K562 (cell line): ENCODE measurements at regions not wholly inside any gene's neighbourhood (a gene's known extent, or its start where the extent isn't known, plus 50 kb on each side); places are given as distances from the start of the nearest gene placed in this dataset.
A peak's percentile ranks its signal among the peaks of the same experiment; 100 is the strongest.

ENCODE experiments used
- ATAC-seq: fragments of 200-7000 bp; cut with Tn5 transposase; 3 replicates; pipeline ENCODE4 v1.9.1; 2020; ENCODE audit warnings: moderate library complexity
- BruUV-seq: library from RNA; stranded (reverse); fragments of 400-500 nt; replicated peaks from 2 replicates; lab custom pipeline; 2021; lab: Mats Ljungman, UMichigan
- CTCF ChIA-PET: fragments of 300-600 bp; formaldehyde crosslinking; extraction: SDS; loops from one replicate; lab custom pipeline; 2021; ENCODE audit warnings: low intra/inter-chr PET ratio; lab: Yijun Ruan, JAX
- POLR2A ChIA-PET: fragments of 300-600, 350-650 bp; sonication (Branson Sonifier 250); formaldehyde crosslinking; extraction: SDS; loops from one replicate; lab custom pipeline; 2021; ENCODE audit warnings: antibody characterized with exemption, inconsistent platforms; lab: Yijun Ruan, JAX
- DNase-seq, 4 experiments: peaks; one replicate each; pipeline versions ENCODE4 v3.0.0 to v3.0.0-alpha.2; 2011 to 2018; ENCODE audit warnings: low spot score in 3 of 4, mixed read lengths in 3 of 4; ENCODE audit errors: extremely low read depth in 1 of 4
- FAIRE-seq: peaks from 2 replicates; lab custom pipeline; 2011; peaks lifted over from hg19 to GRCh38; lab: Jason Lieb, UNC
- H2AFZ ChIP-seq: 2 replicates; pipeline ENCODE4 v1.6.0; 2011; ENCODE audit warnings: low read depth, low read length, control low read depth, inconsistent platforms
- H3K27ac ChIP-seq: fragments of 200-600 bp; 3 replicates; pipeline ENCODE4 v1.8.0; 2011; ENCODE audit warnings: low read depth, mild to moderate bottlenecking, control low read depth, inconsistent platforms, low read length, moderate library complexity, mixed read lengths; ENCODE audit errors: extremely low read depth
- H3K27me3 ChIP-seq, 2 experiments: fragments of 300-600 bp in 1 of 2; 2 replicates in 1 of 2; 3 replicates in 1 of 2; pipeline versions ENCODE4 v1.6.0 to v1.8.0; 2011; ENCODE audit warnings: inconsistent platforms in 2 of 2, low read length in 2 of 2, mild to moderate bottlenecking in 1 of 2, mixed read lengths in 1 of 2, moderate library complexity in 1 of 2; ENCODE audit not compliant: control insufficient read depth in 2 of 2, insufficient read depth in 2 of 2
- H3K36me3 ChIP-seq: fragments of 300-600 bp; 3 replicates; pipeline ENCODE4 v1.8.0; 2011; ENCODE audit warnings: mild to moderate bottlenecking, low read length, inconsistent platforms; ENCODE audit not compliant: control insufficient read depth, insufficient read depth
- H3K4me1 ChIP-seq, 2 experiments: fragments of 200-600 bp in 1 of 2; replicated peaks in 1 of 2; 2 replicates in 1 of 2; 3 replicates in 1 of 2; pipeline versions ENCODE4 v1.5.1 to v1.8.0; 2011; ENCODE audit warnings: inconsistent platforms in 2 of 2, low read length in 2 of 2, mild to moderate bottlenecking in 1 of 2, mixed read lengths in 1 of 2, moderate library complexity in 1 of 2; ENCODE audit not compliant: control insufficient read depth in 2 of 2, insufficient read depth in 2 of 2
- H3K4me2 ChIP-seq: 2 replicates; pipeline ENCODE4 v1.6.1; 2011; ENCODE audit warnings: low read length, control low read depth, inconsistent platforms, mixed read lengths; ENCODE audit not compliant: insufficient read depth
- H3K4me3 ChIP-seq: fragments of 200-600 bp; sonication (generic), shearing (Covaris generic); 2 replicates; pipeline ENCODE4 v1.5.1; 2016; ENCODE audit warnings: control low read depth, inconsistent platforms
- H3K79me2 ChIP-seq: fragments of 200-600 bp; 3 replicates; pipeline ENCODE4 v1.8.0; 2011; ENCODE audit warnings: low read length, inconsistent platforms; ENCODE audit not compliant: control insufficient read depth, insufficient read depth
- H3K9ac ChIP-seq, 2 experiments: 2 replicates each; pipeline versions ENCODE4 v1.6.0 to v1.6.1; 2011; ENCODE audit warnings: low read depth in 2 of 2, low read length in 2 of 2, control low read depth in 1 of 2, inconsistent platforms in 1 of 2, mild to moderate bottlenecking in 1 of 2, mixed read lengths in 1 of 2; ENCODE audit not compliant: insufficient read depth in 1 of 2
- H3K9me1 ChIP-seq: one replicate; pipeline ENCODE4 v1.6.0; 2011; ENCODE audit warnings: inconsistent platforms, mild to moderate bottlenecking, low read length, moderate library complexity; ENCODE audit not compliant: control insufficient read depth, insufficient read depth
- H3K9me3 ChIP-seq: replicated peaks from 2 replicates; pipeline ENCODE4 v1.5.1; 2011; ENCODE audit warnings: low read depth, low read length, inconsistent platforms; ENCODE audit not compliant: control insufficient read depth, insufficient read depth
- H4K20me1 ChIP-seq: replicated peaks from 2 replicates; pipeline ENCODE4 v1.6.1; 2011; ENCODE audit warnings: low read length, inconsistent platforms, mixed read lengths; ENCODE audit not compliant: control insufficient read depth, insufficient read depth
- ATF3 ChIP-seq, 2 experiments: fragments of 450-650 bp in 1 of 2; sonication (generic) in 1 of 2; formaldehyde crosslinking in 1 of 2; IDR thresholded peaks in 1 of 2; conservative IDR thresholded peaks in 1 of 2; 2 replicates each; pipeline versions ENCODE4 v1.6.1 to v1.8.1; 2016 to 2023; ENCODE audit warnings: mild to moderate bottlenecking in 2 of 2, moderate library complexity in 2 of 2, inconsistent platforms in 1 of 2, missing genetic modification reagents in 1 of 2
- NCOA2 ChIP-seq, 2 experiments: fragments of 450-650 bp; IDR thresholded peaks; 2 replicates each; pipeline ENCODE4 v1.6.1; 2018; ENCODE audit warnings: mild to moderate bottlenecking in 2 of 2, moderate library complexity in 1 of 2; ENCODE audit not compliant: partially characterized antibody in 2 of 2
- ZBTB5 ChIP-seq: fragments of 450-650 bp; IDR thresholded peaks from 2 replicates; pipeline ENCODE4 v1.6.1; 2017; ENCODE audit warnings: antibody characterized with exemption
- WGBS: fragments of 100-300 bp; shearing (Covaris generic); methylation state at CpG from one replicate; pipeline ENCODE4 v1.1.6; 2016; ENCODE audit warnings: low coverage, mixed read lengths; ENCODE audit not compliant: insufficient coverage; ENCODE audit errors: missing lambda C conversion rate; 5-methylcytosine and 5-hydroxymethylcytosine counted together
- in situ Hi-C: fragments of 300-500 bp; cut with MboI; formaldehyde crosslinking; loops from 4 replicates; pipeline ENCODE4 v1.15.0; 2018; ENCODE audit warnings: inconsistent platforms, mixed read lengths
- intact Hi-C: fragments of 100-400 bp; cut with micrococcal nuclease; formaldehyde crosslinking; loops from 2 replicates; pipeline ENCODE4 v1.14.2; 2022

GRCh38 chr3:98990657-98991056 is 89.2 kb upstream of the DCBLD2 start:
- CTCF ChIA-PET = no interaction called here
- Histone ChIP-seq H3K9me1 (no peaks in the 10 kb centered on the region), H3K27me3 (no peaks in the 10 kb centered on the region), H2AFZ (no peak overlapping the region), H3K9ac (no peak overlapping the region), H3K4me1 (no peaks in the 10 kb centered on the region; a peak in 2 of 5 replicates), H3K4me3 (no peak overlapping the region), H3K27ac (no peak overlapping the region), H4K20me1 (no peaks in the 10 kb centered on the region), H3K9me3 (no peaks in the 10 kb centered on the region), H3K4me2 (no peak overlapping the region), H3K36me3 (no peaks in the 10 kb centered on the region), H3K79me2 (no peaks in the 10 kb centered on the region)
- intact Hi-C loops = loop anchor here (10.0 kb wide), 1 partner anchor 956 kb away; the partner anchor contains the start of gene GABRR3
- in situ Hi-C loops = loop anchor here (5.0 kb wide), 1 partner anchor 178 kb away; no protein-coding TSS in a partner anchor
- no TSS peak for BruUV-seq
- ATAC-seq = no peak
- POLR2A ChIA-PET = no interaction called here
- WGBS = 17% methylated on average over 2 of the region's 2 CpGs
- TF ChIP-seq ZBTB5 = no peak
- no peak for FAIRE-seq
- no peak for DNase-seq

GRCh38 chr3:98986073-98986472 is 84.6 kb upstream of the DCBLD2 start:
- H3K79me2 ChIP-seq = no peaks in the 10 kb centered on the region
- H3K36me3 ChIP-seq = no peaks in the 10 kb centered on the region
- no peak overlapping the region for H3K9ac ChIP-seq
- 0% methylated on average over 1 of the region's 1 CpG for WGBS
- no peaks in the 10 kb centered on the region; a peak in 1 of 5 replicates for H3K4me1 ChIP-seq
- no peak overlapping the region for H3K4me2 ChIP-seq
- ChIA-PET CTCF (no interaction called here), POLR2A (no interaction called here)
- no peak for ATAC-seq
- no peak overlapping the region for H2AFZ ChIP-seq
- TF ChIP-seq ATF3 (IDR thresholded peaks at IDR 0.05) (peak; percentile 57), ATF3 (CRISPR knock-in tag; conservative IDR thresholded peaks at IDR 0.05) (no peak), NCOA2 (IDR thresholded peaks at IDR 0.05; ENCODE audit: partially characterized antibody in 2 of 2) (no peak)
- DNase-seq = peak in 2 of 4 experiments; percentile 5 to 9
- no peak overlapping the region for H3K27ac ChIP-seq
- no peaks in the 10 kb centered on the region for H4K20me1 ChIP-seq
- BruUV-seq = no TSS peak
- no peaks in the 10 kb centered on the region for H3K9me1 ChIP-seq
- no peak overlapping the region for H3K4me3 ChIP-seq
- no peaks in the 10 kb centered on the region for H3K9me3 ChIP-seq
- no peaks in the 10 kb centered on the region for H3K27me3 ChIP-seq
- in situ Hi-C loops = no loop called here
- intact Hi-C loops = no loop called here
- no peak for FAIRE-seq
